ENCODE measurements at regions not wholly inside any gene's neighbourhood (a gene's known extent, or its start where the extent isn't known, plus 50 kb on each side); places are given as distances from the start of the nearest gene placed in this dataset.

- ATAC-seq (peak; percentile 52), DNase-seq (no peak)
These were observed 513.7 kb upstream of the ID2 start for GRCh38 chr2:8168022-8168717.

GRCh38 chr2:8168876-8169424 lies 512.9 kb upstream of the ID2 start:
- DNase-seq, result no peak
- ATAC-seq, result no peak

GRCh38 chr2:8169443-8169842 lies 512.4 kb upstream of the ID2 start:
- ATAC-seq, result no peak
- DNase-seq, result no peak

GRCh38 chr2:8170552-8171327 lies 511.1 kb upstream of the ID2 start:
- DNase-seq (no peak), ATAC-seq (no peak)

- DNase-seq (no peak), ATAC-seq (no peak)
These were observed 510.2 kb upstream of the ID2 start for GRCh38 chr2:8171608-8172007.

- DNase-seq (no peak), ATAC-seq (no peak)
These were observed 509.2 kb upstream of the ID2 start for GRCh38 chr2:8172661-8173060.

GRCh38 chr2:8174641-8175257 lies 507.1 kb upstream of the ID2 start:
- no peak for DNase-seq
- no peak for ATAC-seq

GRCh38 chr2:8176887-8177286 lies 505.0 kb upstream of the ID2 start:
- no peak for ATAC-seq
- no peak for DNase-seq

GRCh38 chr2:8177566-8177965 lies 504.3 kb upstream of the ID2 start:
- DNase-seq (no peak), ATAC-seq (no peak)

- ATAC-seq (no peak), DNase-seq (no peak)
These were observed 502.9 kb upstream of the ID2 start for GRCh38 chr2:8178911-8179310.

GRCh38 chr2:8189316-8189715 lies 492.5 kb upstream of the ID2 start:
- DNase-seq (no peak), ATAC-seq (no peak)

- no peak for ATAC-seq
- DNase-seq, result no peak
These were observed 491.6 kb upstream of the ID2 start for GRCh38 chr2:8190279-8190678.

GRCh38 chr2:8191427-8191826 lies 490.4 kb upstream of the ID2 start:
- DNase-seq (no peak), ATAC-seq (no peak)

- ATAC-seq, result no peak
- DNase-seq, result no peak
These were observed 488.7 kb upstream of the ID2 start for GRCh38 chr2:8193146-8193545.

- DNase-seq (no peak), ATAC-seq (no peak)
These were observed 487.9 kb upstream of the ID2 start for GRCh38 chr2:8193686-8194615.

GRCh38 chr2:8195784-8196183 lies 486.1 kb upstream of the ID2 start:
- ATAC-seq (no peak), DNase-seq (no peak)

GRCh38 chr2:8196316-8196715 lies 485.5 kb upstream of the ID2 start:
- ATAC-seq, result no peak
- DNase-seq, result no peak

GRCh38 chr2:8197101-8197500 lies 484.8 kb upstream of the ID2 start:
- no peak for DNase-seq
- ATAC-seq, result no peak

GRCh38 chr2:8197825-8198224 lies 484.0 kb upstream of the ID2 start:
- ATAC-seq, result no peak
- DNase-seq, result no peak

GRCh38 chr2:8198766-8199382 lies 483.0 kb upstream of the ID2 start:
- DNase-seq (no peak), ATAC-seq (no peak)

GRCh38 chr2:8202132-8202531 lies 479.7 kb upstream of the ID2 start:
- ATAC-seq, result peak; percentile 55
- no peak for DNase-seq

GRCh38 chr2:8203364-8203763 lies 478.5 kb upstream of the ID2 start:
- no peak for DNase-seq
- ATAC-seq, result no peak
